ENCODE measurements at regions not wholly inside any gene's neighbourhood (a gene's known extent, or its start where the extent isn't known, plus 50 kb on each side); places are given as distances from the start of the nearest gene placed in this dataset.

DNA sequence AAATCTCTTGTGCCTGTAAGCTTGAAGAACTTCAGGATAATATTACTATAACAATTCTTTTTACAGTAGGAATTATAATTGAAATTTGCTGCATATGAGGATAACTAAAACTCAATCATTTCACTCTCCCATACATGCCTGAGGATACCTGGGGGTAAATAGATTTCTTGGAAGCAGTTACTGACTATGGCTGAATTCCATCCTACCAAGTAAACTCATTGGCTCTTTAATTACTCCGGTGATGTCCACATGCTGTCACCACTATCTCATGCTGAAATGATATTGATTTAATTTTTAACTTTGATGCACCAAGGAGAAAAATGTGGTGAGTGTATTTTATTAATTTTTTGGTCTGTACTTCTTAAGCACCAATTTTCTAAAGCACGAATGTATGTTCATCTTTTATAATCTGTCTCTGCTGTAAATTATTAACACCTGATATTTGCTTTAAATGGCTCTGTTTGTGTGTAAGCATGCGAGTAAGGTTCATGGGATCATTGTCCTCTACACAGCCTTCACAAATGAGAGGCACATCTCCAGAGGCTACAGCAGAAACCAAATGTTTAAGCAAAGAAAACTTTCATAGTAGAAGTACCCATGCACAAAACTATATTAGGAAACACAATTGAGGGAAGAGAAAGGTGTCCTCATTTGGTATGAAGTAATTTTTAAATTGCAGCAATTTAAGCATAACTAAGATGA is 164.2 kb upstream of the POU3F2 start:
- Histone ChIP-seq H4K91ac (replicated peaks; ENCODE audit: insufficient read length, low read length) (no peak overlapping the region), H3K14ac (ENCODE audit: insufficient read length) (no peak overlapping the region), H3K9me3 (ENCODE audit: insufficient read depth in 2 of 2, low read depth in 1 of 2, low read length in 1 of 2) (no peaks in the 10 kb centered on the region), H3K27ac (ENCODE audit: low read depth, low read length) (no peak overlapping the region), H4K8ac (ENCODE audit: extremely low read depth, insufficient read depth, low read length) (no peak overlapping the region), H3K9ac (replicated peaks in 1 of 4; ENCODE audit: extremely low read depth in 1 of 4, low read depth in 3 of 4, low read length in 3 of 4) (no peak overlapping the region), H4K5ac (ENCODE audit: insufficient read length, low read depth, low read length) (no peak overlapping the region), H2BK5ac (ENCODE audit: low read depth, low read length) (no peak overlapping the region), H3K56ac (replicated peaks; ENCODE audit: insufficient read length, low read depth, low read length) (no peak overlapping the region), H3K4me1 (replicated peaks in 1 of 4; ENCODE audit: control insufficient read depth in 3 of 4, insufficient read depth in 4 of 4, low read length in 3 of 4) (peaks cover 0 to 2% (median 0%) of the 10 kb centered on the region in 4 experiments; a peak in 1 of 7 replicates), H4K20me1 (replicated peaks in 1 of 2; ENCODE audit: control insufficient read depth in 1 of 2, insufficient read depth in 2 of 2, low read length in 2 of 2) (no peaks in the 10 kb centered on the region), H3K36me3 (ENCODE audit: control insufficient read depth in 2 of 4, insufficient read depth in 4 of 4, low read length in 3 of 4) (no peaks in the 10 kb centered on the region), H3K4me2 (ENCODE audit: insufficient read depth in 1 of 2, low read depth in 2 of 2, low read length in 2 of 2) (no peak overlapping the region), H2BK15ac (ENCODE audit: low read length) (no peak overlapping the region), H3K18ac (ENCODE audit: extremely low read depth, low read length) (no peak overlapping the region), H2BK120ac (replicated peaks; ENCODE audit: low read depth, low read length) (no peak overlapping the region), H3K27me3 (replicated peaks in 1 of 4; ENCODE audit: control insufficient read depth in 3 of 4, extremely low read depth in 1 of 4, insufficient read depth in 3 of 4, low read length in 3 of 4) (no peaks in the 10 kb centered on the region), H3K79me2 (ENCODE audit: control insufficient read depth in 1 of 2, insufficient read depth in 2 of 2, low read length in 2 of 2) (no peaks in the 10 kb centered on the region), H2BK20ac (ENCODE audit: low read length) (no peak overlapping the region), H3K4me3 (ENCODE audit: extremely low read depth in 1 of 4, insufficient read depth in 2 of 4, low read depth in 3 of 4, low read length in 4 of 4) (no peak overlapping the region), H2AFZ (ENCODE audit: low read length) (no peak overlapping the region), H3K79me1 (ENCODE audit: low read depth, low read length) (no peaks in the 10 kb centered on the region), H3K23me2 (ENCODE audit: low read depth, low read length) (no peaks in the 10 kb centered on the region), H2BK12ac (ENCODE audit: low read depth, low read length) (no peak overlapping the region), H2AK5ac (ENCODE audit: low read depth, low read length) (no peak overlapping the region), H3K4ac (replicated peaks; ENCODE audit: insufficient read length, low read depth, low read length) (no peak overlapping the region), H3K23ac (ENCODE audit: insufficient read length) (no peak overlapping the region)
- WGBS, 2 experiments (ENCODE audit: extremely low coverage in 1 of 2, insufficient coverage in 1 of 2, insufficient read length in 1 of 2, insufficient replicate concordance in 2 of 2, low coverage in 1 of 2, low lambda C conversion rate in 2 of 2, missing lambda C conversion rate in 1 of 2) = 90% methylated on average over 3 of the region's 3 CpGs; no CpG with 5 or more reads in 1 of the 2 experiments
- ChIA-PET CTCF (ENCODE audit: partially characterized antibody) (no interaction called here), POLR2A (ENCODE audit: partially characterized antibody) (no interaction called here)
- no peak for DNase-seq (ENCODE audit: low read depth in 1 of 2, low spot score in 2 of 2)
- no peak for FAIRE-seq
- no peak for TF ChIP-seq KDM5A (IDR thresholded peaks at IDR 0.05; ENCODE audit: low read length)
- TF ChIP-seq, protein P1, sequence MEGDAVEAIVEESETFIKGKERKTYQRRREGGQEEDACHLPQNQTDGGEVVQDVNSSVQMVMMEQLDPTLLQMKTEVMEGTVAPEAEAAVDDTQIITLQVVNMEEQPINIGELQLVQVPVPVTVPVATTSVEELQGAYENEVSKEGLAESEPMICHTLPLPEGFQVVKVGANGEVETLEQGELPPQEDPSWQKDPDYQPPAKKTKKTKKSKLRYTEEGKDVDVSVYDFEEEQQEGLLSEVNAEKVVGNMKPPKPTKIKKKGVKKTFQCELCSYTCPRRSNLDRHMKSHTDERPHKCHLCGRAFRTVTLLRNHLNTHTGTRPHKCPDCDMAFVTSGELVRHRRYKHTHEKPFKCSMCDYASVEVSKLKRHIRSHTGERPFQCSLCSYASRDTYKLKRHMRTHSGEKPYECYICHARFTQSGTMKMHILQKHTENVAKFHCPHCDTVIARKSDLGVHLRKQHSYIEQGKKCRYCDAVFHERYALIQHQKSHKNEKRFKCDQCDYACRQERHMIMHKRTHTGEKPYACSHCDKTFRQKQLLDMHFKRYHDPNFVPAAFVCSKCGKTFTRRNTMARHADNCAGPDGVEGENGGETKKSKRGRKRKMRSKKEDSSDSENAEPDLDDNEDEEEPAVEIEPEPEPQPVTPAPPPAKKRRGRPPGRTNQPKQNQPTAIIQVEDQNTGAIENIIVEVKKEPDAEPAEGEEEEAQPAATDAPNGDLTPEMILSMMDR (IDR thresholded peaks at IDR 0.05; ENCODE audit: control extremely low read depth in 1 of 3, insufficient read depth in 1 of 3, low read depth in 1 of 3, low read length in 3 of 3) = no peak
- TF ChIP-seq, protein P2, sequence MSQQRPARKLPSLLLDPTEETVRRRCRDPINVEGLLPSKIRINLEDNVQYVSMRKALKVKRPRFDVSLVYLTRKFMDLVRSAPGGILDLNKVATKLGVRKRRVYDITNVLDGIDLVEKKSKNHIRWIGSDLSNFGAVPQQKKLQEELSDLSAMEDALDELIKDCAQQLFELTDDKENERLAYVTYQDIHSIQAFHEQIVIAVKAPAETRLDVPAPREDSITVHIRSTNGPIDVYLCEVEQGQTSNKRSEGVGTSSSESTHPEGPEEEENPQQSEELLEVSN (IDR thresholded peaks at IDR 0.05) = no peak
- TF ChIP-seq RAD21 (IDR thresholded peaks at IDR 0.05 in 1 of 2, conservative IDR thresholded peaks at IDR 0.05 in 1 of 2; ENCODE audit: low read depth in 2 of 2, low read length in 2 of 2) = no peak
- TF ChIP-seq, protein P3, sequence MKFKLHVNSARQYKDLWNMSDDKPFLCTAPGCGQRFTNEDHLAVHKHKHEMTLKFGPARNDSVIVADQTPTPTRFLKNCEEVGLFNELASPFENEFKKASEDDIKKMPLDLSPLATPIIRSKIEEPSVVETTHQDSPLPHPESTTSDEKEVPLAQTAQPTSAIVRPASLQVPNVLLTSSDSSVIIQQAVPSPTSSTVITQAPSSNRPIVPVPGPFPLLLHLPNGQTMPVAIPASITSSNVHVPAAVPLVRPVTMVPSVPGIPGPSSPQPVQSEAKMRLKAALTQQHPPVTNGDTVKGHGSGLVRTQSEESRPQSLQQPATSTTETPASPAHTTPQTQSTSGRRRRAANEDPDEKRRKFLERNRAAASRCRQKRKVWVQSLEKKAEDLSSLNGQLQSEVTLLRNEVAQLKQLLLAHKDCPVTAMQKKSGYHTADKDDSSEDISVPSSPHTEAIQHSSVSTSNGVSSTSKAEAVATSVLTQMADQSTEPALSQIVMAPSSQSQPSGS (IDR thresholded peaks at IDR 0.05; ENCODE audit: low read length) = no peak
- TF ChIP-seq NANOG (IDR thresholded peaks at IDR 0.05; ENCODE audit: insufficient read depth, low read depth, low read length, poor library complexity, severe bottlenecking) = no peak
- TF ChIP-seq SP1 (IDR thresholded peaks at IDR 0.05; ENCODE audit: low read depth, low read length) = no peak
- no peak for TF ChIP-seq CEBPB (IDR thresholded peaks at IDR 0.05; ENCODE audit: low read depth, low read length)
